HG03354 (cell line): ENCODE measurements at regions not wholly inside any gene's neighbourhood (a gene's known extent, or its start where the extent isn't known, plus 50 kb on each side); places are given as distances from the start of the nearest gene placed in this dataset.

Source experiments
- ATAC-seq: cut with Tn5 transposase; IDR thresholded peaks from one replicate; pipeline ENCODE4 v1.9.1; 2021; ENCODE audit warnings: mild to moderate bottlenecking; ENCODE audit not compliant: unreplicated experiment, poor library complexity, severe bottlenecking

GRCh38 chr13:75071796-75072195, 410.2 kb downstream of the TBC1D4 start:
- no peak for ATAC-seq

- ATAC-seq: no peak
Measured at GRCh38 chr13:75071395-75071794, 410.6 kb downstream of the TBC1D4 start.

GRCh38 chr13:75061909-75062308, 420.1 kb downstream of the TBC1D4 start:
- ATAC-seq: no peak

DNA sequence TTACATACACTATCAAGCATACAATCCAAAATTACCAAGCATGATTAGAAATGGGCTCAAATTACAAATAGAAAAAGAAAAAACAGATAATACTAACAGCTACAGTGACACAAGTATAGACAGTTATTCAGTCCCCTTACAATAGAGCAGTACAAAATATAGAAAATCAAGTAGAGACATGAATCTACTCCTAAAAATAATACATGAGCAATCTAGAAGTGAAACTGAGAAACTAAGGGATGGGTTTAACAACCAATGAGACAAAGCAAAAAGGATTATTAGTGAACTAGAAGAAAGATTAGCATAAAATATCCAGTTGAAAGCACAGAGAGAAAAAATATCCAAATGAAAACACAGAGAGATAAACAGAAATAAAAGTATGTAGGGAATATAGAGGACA, 426.7 kb downstream of the TBC1D4 start:
- no peak for ATAC-seq

- ATAC-seq: no peak
Measured at GRCh38 chr13:75052616-75053015, 429.4 kb downstream of the TBC1D4 start.

GRCh38 chr13:75050419-75051046, 431.4 kb downstream of the TBC1D4 start:
- ATAC-seq: no peak

DNA sequence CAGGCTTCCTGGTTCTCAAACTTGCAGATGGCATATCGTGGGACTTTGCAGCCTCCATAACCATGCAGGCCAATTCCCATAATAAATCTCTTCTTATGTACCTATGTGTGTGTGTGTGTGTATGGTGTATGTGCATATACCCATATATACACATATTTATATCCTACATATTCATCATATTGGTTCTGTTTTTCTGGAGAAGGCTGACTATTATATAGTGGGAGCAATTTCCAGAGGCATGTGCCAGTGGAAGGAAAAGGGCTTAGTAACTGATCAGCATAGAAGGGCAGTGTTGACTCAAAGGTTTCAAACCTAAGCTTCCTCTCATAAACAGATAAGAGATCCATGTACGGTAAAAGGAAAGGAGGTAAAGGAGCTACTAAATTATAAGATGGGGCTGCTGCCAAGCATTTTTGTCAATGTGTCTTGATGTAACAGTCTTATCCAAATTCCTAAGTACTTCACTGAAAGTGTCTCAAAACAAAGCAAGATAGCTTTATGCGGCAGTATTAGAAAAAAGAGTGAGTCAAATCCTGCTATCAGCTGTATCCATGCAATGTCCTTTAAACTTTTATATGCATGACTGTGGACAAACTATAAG, 432.1 kb downstream of the TBC1D4 start:
- ATAC-seq: no peak

- ATAC-seq: no peak
Measured at GRCh38 chr13:75042807-75043206, 439.2 kb downstream of the TBC1D4 start.

DNA sequence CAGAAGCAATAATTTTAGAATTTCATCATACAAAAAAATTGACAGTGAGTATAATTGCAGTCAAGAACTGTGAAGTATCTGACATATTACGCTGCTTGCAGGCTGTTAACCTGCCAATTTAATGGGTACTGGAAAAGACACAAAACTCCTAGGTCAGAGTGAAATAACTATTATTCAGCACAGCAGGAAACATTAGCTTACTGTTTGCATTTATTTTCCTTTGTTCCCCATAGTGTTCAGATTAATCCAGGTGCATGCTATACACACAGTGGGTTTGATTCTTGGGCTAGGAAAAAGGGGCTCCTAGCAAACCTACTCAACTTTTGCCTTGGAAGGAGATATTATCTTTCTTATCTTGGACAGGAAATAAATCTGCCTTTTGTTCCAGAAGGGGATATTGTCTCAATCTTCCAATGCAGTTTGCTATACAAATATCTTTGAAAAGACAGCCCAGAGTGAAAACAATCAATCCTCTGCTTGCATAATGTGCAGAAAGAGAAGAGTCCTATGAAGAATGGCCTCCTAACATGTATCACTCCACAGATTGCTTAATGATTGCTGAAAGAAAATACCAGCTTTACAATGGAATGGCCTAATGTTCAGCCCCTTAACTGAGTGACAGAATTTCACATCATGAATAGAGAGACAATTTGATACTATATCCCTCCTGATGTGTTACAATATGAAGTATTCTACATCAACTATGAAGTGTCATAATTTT, 443.4 kb downstream of the TBC1D4 start:
- no peak for ATAC-seq

GRCh38 chr13:75025956-75026355, 456.0 kb downstream of the TBC1D4 start:
- no peak for ATAC-seq

- ATAC-seq: no peak
Measured at GRCh38 chr13:75024602-75025001, 457.4 kb downstream of the TBC1D4 start.

- no peak for ATAC-seq
Measured at GRCh38 chr13:75023609-75024008, 458.4 kb downstream of the TBC1D4 start.

- no peak for ATAC-seq
Measured at GRCh38 chr13:75021151-75021550, 460.8 kb downstream of the TBC1D4 start.

DNA sequence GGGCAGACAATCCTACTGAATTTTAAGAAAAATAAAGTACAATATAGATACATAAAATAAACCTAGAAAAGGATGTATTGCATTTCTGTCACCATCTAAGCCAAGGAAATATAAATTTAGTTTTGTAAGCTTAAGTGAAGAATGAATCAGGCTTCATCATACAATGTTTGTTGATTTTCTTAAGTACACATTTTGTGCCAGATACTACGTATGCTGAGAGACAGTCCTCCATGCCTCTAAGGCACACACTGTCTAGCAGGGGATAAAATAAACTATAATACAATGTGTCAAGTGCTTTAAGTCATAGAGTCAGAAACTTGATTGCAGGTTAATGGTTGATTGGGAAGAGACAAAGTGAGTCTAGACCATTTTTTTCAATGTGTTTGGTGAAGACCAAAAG, 465.7 kb downstream of the TBC1D4 start:
- ATAC-seq: no peak

GRCh38 chr13:75013818-75014217, 468.2 kb downstream of the TBC1D4 start:
- ATAC-seq: no peak

DNA sequence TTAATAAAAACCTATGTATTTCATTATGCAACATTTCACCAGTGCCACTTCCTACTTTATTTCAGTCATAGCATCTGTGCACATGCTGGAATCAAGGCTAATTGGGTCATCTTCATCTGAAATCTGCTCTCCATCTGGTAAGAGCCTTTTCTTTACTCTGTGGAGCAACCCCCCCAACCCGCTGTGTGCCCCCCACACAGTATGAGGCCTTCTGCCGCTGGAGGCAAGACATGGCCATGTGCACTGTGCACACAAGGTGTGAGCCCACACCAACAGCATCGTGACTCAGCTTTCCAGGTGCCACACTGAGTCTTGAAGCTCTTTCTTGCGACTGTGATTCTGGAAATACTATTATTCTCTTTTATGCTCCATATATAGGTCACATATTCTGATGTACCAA, 471.0 kb downstream of the TBC1D4 start:
- ATAC-seq: no peak

GRCh38 chr13:75008926-75009325, 473.0 kb downstream of the TBC1D4 start:
- ATAC-seq: no peak

GRCh38 chr13:74990992-74991391, 491.0 kb downstream of the TBC1D4 start:
- ATAC-seq: no peak

DNA sequence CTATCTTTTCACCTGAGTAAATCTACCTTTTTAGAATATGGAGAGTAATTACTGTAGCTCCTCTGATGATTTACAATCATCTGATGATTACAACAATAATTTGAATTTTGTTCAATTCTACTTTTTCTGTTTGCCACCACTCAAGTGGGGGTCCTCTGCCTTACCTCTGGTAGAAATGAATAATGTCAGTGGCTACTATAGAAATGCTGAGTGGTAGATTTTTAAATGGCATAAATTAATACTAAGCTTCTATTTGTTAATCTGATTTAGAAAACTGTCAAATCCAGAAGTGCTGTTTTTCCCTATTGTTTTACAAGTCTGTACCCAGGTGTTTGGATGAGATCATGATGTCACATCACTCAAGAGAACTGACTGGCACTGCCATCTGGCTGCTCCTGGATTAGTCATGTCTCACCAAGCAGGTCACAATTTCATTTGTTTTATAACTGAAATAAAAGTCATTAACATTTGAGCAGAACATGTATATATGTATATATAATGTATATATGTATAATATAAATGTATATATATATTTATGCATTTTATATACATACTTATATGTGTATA, 494.8 kb downstream of the TBC1D4 start:
- no peak for ATAC-seq

DNA sequence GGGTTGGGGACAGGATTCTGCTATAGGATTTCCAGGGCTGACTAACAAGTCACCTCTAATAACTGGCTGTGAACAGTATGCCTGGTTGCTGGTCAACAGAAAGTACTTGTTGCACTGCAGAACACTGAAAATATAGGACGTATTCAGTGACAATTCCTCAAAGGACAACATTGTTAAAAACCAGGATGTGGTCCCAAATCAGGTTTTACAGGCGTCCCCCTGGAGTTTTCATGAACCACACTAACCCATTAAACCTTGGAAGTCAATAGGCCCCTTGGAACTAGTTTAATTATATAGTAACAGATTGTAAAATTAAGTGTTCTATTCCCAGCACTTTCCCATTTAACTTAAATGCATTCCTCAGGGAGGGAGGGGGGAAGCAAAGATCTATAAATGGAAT, 495.4 kb downstream of the TBC1D4 start:
- no peak for ATAC-seq

- no peak for ATAC-seq
Measured at GRCh38 chr13:74979703-74980102, 502.3 kb downstream of the TBC1D4 start.
